Smooth muscle cell (in vitro differentiated cells): ENCODE measurements at regions not wholly inside any gene's neighbourhood (a gene's known extent, or its start where the extent isn't known, plus 50 kb on each side); places are given as distances from the start of the nearest gene placed in this dataset.

Experiments used
- DNase-seq: peaks from one replicate; lab custom pipeline; 2025; ENCODE audit not compliant: unreplicated experiment; lab: John Stamatoyannopoulos, UW
- H2AFZ ChIP-seq: fragments of 200-600 bp; sonication (generic); 2 replicates; pipeline ENCODE4 v1.6.0; 2016; ENCODE audit warnings: antibody characterized with exemption, low read depth, mild to moderate bottlenecking
- H3F3A ChIP-seq: fragments of 200-600 bp; sonication (generic); 2 replicates; pipeline ENCODE4 v1.6.0; 2017; ENCODE audit warnings: antibody characterized with exemption, low read depth
- H3K27ac ChIP-seq: fragments of 200-600 bp; sonication (generic); 2 replicates; pipeline ENCODE4 v1.5.1; 2016; ENCODE audit warnings: low read depth, mild to moderate bottlenecking
- H3K27me3 ChIP-seq: fragments of 200-600 bp; sonication (generic); 2 replicates; pipeline ENCODE4 v1.6.1; 2016; ENCODE audit warnings: low read depth, mild to moderate bottlenecking
- H3K36me3 ChIP-seq: fragments of 200-600 bp; sonication (generic); 2 replicates; pipeline ENCODE4 v1.5.1; 2016; ENCODE audit warnings: low read depth
- H3K4me1 ChIP-seq: fragments of 200-600 bp; sonication (generic); 2 replicates; pipeline ENCODE4 v1.5.1; 2016; ENCODE audit warnings: low read depth
- H3K4me2 ChIP-seq: fragments of 200-600 bp; sonication (generic); 2 replicates; pipeline ENCODE4 v1.6.0; 2016; ENCODE audit warnings: mild to moderate bottlenecking
- H3K4me3 ChIP-seq: fragments of 200-600 bp; sonication (generic); 2 replicates; pipeline ENCODE4 v1.5.1; 2016; ENCODE audit warnings: mild to moderate bottlenecking
- H3K79me2 ChIP-seq: fragments of 200-600 bp; sonication (generic); 2 replicates; pipeline ENCODE4 v1.6.0; 2016; ENCODE audit warnings: low read depth, mild to moderate bottlenecking
- H3K9ac ChIP-seq: fragments of 200-600 bp; sonication (generic); 2 replicates; pipeline ENCODE4 v1.6.0; 2016; ENCODE audit warnings: low read depth
- H3K9me3 ChIP-seq: fragments of 200-600 bp; sonication (generic); replicated peaks from 2 replicates; pipeline ENCODE4 v1.5.1; 2016; ENCODE audit warnings: low read depth
- H4K20me1 ChIP-seq: fragments of 200-600 bp; sonication (generic); 2 replicates; pipeline ENCODE4 v1.6.0; 2016; ENCODE audit warnings: low read depth
- CTCF ChIP-seq: fragments of 200-600 bp; sonication (generic); IDR thresholded peaks from 2 replicates; pipeline ENCODE4 v1.5.1; 2017; ENCODE audit warnings: borderline replicate concordance, mild to moderate bottlenecking, antibody characterized with exemption; ENCODE audit not compliant: insufficient read depth, poor library complexity, severe bottlenecking
- WGBS: methylation state at CpG from one replicate; pipeline ENCODE4 v1.1.7; 2016; ENCODE audit warnings: low lambda C conversion rate; 5-methylcytosine and 5-hydroxymethylcytosine counted together

GRCh38 chr12:108462686-108463085 is 52.4 kb upstream of the FICD start:
- Histone ChIP-seq H3K4me2 (no peak overlapping the region), H3K4me1 (no peaks in the 10 kb centered on the region), H3K9ac (no peak overlapping the region), H3K27ac (no peak overlapping the region), H3K79me2 (no peaks in the 10 kb centered on the region), H4K20me1 (no peaks in the 10 kb centered on the region), H3K36me3 (no peaks in the 10 kb centered on the region), H3F3A (no peaks in the 10 kb centered on the region), H3K9me3 (no peaks in the 10 kb centered on the region), H3K27me3 (peaks cover 25% of the 10 kb centered on the region), H3K4me3 (no peak overlapping the region), H2AFZ (no peak overlapping the region)
- 59% methylated on average over 4 of the region's 4 CpGs for WGBS
- no peak for DNase-seq
- no peak for TF ChIP-seq CTCF

GRCh38 chr12:108461058-108461660 is 53.9 kb upstream of the FICD start:
- no peak overlapping the region for H3K4me3 ChIP-seq
- TF ChIP-seq CTCF = no peak
- H3K9me3 ChIP-seq = no peaks in the 10 kb centered on the region
- H3K9ac ChIP-seq = no peak overlapping the region
- H3K27ac ChIP-seq = no peak overlapping the region
- H3K4me1 ChIP-seq = peaks cover 5% of the 10 kb centered on the region
- no peaks in the 10 kb centered on the region for H3K36me3 ChIP-seq
- no peaks in the 10 kb centered on the region for H3F3A ChIP-seq
- peaks cover 25% of the 10 kb centered on the region for H3K27me3 ChIP-seq
- WGBS = 78% methylated on average over 4 of the region's 4 CpGs
- H3K4me2 ChIP-seq = no peak overlapping the region
- no peaks in the 10 kb centered on the region for H4K20me1 ChIP-seq
- no peak for DNase-seq
- no peaks in the 10 kb centered on the region for H3K79me2 ChIP-seq
- H2AFZ ChIP-seq = no peak overlapping the region

- no peaks in the 10 kb centered on the region for H3K9me3 ChIP-seq
- H3K4me2 ChIP-seq = no peak overlapping the region
- 77% methylated on average over 3 of the region's 3 CpGs for WGBS
- no peak overlapping the region for H3K4me3 ChIP-seq
- H3K4me1 ChIP-seq = peaks cover 5% of the 10 kb centered on the region
- H3K9ac ChIP-seq = no peak overlapping the region
- no peaks in the 10 kb centered on the region for H3F3A ChIP-seq
- no peaks in the 10 kb centered on the region for H4K20me1 ChIP-seq
- TF ChIP-seq CTCF = no peak
- DNase-seq = no peak
- H2AFZ ChIP-seq = no peak overlapping the region
- H3K27me3 ChIP-seq = peaks cover 19% of the 10 kb centered on the region
- H3K36me3 ChIP-seq = no peaks in the 10 kb centered on the region
- H3K79me2 ChIP-seq = no peaks in the 10 kb centered on the region
- H3K27ac ChIP-seq = no peak overlapping the region
These were observed 55.9 kb upstream of the FICD start for GRCh38 chr12:108459149-108459548.

GRCh38 chr12:108457734-108458361 is 57.2 kb upstream of the FICD start:
- Histone ChIP-seq H4K20me1 (no peaks in the 10 kb centered on the region), H3K9me3 (no peaks in the 10 kb centered on the region), H3F3A (no peaks in the 10 kb centered on the region), H3K79me2 (no peaks in the 10 kb centered on the region), H3K4me3 (no peak overlapping the region), H3K4me2 (no peak overlapping the region), H3K4me1 (peaks cover 5% of the 10 kb centered on the region), H3K36me3 (no peaks in the 10 kb centered on the region), H3K27ac (no peak overlapping the region), H2AFZ (no peak overlapping the region), H3K27me3 (peaks cover 8% of the 10 kb centered on the region), H3K9ac (no peak overlapping the region)
- WGBS = 65% methylated on average over 7 of the region's 7 CpGs
- DNase-seq = no peak
- no peak for TF ChIP-seq CTCF
